ENCODE measurements at regions not wholly inside any gene's neighbourhood (a gene's known extent, or its start where the extent isn't known, plus 50 kb on each side); places are given as distances from the start of the nearest gene placed in this dataset.

DNA sequence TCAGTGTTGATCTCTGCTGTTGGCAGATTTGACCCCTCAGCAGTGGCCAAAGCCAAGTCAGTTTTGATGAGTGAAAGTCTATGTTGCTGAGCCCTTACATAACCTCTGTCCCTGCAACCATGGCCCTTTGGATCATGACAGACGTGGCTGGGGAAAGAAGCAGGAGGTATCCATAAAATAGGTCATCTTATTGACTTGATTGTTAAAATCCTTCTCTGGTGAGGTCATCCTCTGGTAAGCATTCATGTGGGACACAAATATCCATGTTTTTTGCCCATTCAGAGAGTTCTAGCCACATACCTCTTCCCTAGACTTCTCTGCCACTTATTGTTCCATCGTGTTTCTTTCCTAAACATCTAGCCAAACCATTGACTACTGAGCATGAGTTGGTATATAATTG lies 251.9 kb upstream of the PTER start:
- Histone ChIP-seq H3K4me1 (replicated peaks in 1 of 2) (no peaks in the 10 kb centered on the region), H3K4me3 (no peak overlapping the region), H3K27me3 (no peaks in the 10 kb centered on the region), H3K9me3 (replicated peaks in 1 of 3) (no peaks in the 10 kb centered on the region), H3K27ac (no peak overlapping the region), H3K36me3 (replicated peaks in 1 of 2) (no peaks in the 10 kb centered on the region)
- DNase-seq, result no peak
- intact Hi-C loops (cut with DNase I), result no loop called here
- WGBS, 4 donors, result 66 to 75% (median 71%) methylated on average over 2 of the region's 2 CpGs
- TF ChIP-seq, protein P1, sequence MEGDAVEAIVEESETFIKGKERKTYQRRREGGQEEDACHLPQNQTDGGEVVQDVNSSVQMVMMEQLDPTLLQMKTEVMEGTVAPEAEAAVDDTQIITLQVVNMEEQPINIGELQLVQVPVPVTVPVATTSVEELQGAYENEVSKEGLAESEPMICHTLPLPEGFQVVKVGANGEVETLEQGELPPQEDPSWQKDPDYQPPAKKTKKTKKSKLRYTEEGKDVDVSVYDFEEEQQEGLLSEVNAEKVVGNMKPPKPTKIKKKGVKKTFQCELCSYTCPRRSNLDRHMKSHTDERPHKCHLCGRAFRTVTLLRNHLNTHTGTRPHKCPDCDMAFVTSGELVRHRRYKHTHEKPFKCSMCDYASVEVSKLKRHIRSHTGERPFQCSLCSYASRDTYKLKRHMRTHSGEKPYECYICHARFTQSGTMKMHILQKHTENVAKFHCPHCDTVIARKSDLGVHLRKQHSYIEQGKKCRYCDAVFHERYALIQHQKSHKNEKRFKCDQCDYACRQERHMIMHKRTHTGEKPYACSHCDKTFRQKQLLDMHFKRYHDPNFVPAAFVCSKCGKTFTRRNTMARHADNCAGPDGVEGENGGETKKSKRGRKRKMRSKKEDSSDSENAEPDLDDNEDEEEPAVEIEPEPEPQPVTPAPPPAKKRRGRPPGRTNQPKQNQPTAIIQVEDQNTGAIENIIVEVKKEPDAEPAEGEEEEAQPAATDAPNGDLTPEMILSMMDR (IDR thresholded peaks at IDR 0.05), result no peak
- no peak for TF ChIP-seq POLR2A (IDR thresholded peaks at IDR 0.05)

DNA sequence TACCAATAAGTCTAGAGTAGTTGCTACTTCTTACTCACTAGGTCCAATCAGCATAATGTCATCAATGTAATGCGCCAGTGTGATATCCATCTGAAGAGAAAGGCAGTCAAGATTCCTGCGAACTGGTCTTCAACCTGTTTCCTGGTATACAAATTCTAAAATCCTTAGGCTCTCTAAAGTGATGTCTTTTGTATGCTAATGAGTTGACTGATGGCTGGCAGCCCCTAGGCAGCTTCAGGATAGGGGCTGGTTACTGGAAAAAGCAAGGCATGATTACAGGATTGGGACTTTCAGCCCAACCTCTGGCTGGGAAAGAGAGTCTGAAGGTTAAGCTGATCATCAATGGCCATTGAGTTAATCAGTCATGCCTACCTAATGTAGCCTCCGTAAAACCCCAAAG lies 250.2 kb upstream of the PTER start:
- H3K27me3 ChIP-seq, result no peaks in the 10 kb centered on the region
- 84 to 91% (median 87%) methylated on average over 3 of the region's 3 CpGs for WGBS, 4 donors
- H3K9me3 ChIP-seq (replicated peaks in 1 of 3), result no peaks in the 10 kb centered on the region
- H3K27ac ChIP-seq, result no peak overlapping the region
- no peaks in the 10 kb centered on the region for H3K4me1 ChIP-seq (replicated peaks in 1 of 2)
- TF ChIP-seq POLR2A (IDR thresholded peaks at IDR 0.05), result no peak
- TF ChIP-seq, protein P1 (IDR thresholded peaks at IDR 0.05), result no peak
- DNase-seq, result no peak
- no peak overlapping the region for H3K4me3 ChIP-seq
- intact Hi-C loops (cut with DNase I), result no loop called here
- no peaks in the 10 kb centered on the region for H3K36me3 ChIP-seq (replicated peaks in 1 of 2)

DNA sequence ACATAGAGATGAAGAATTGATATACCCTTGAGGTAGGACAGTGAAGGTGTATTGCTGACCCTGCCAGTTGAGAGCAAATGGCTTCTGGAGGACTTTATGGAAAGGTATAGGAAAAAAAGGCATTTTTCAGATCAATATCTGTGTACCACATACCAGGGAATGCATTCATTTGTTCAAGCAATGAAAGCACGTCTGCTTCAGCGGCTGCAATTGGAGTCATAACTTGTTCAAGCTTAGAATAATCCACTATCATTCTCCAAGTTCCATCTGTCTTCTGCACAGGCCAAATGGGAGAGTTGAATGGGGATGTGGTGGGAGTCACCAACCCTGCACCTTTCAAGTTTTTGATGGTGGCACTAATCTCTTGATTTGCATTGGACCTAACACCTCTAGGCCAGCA lies 249.6 kb upstream of the PTER start:
- WGBS, 4 donors, result 76 to 86% (median 77%) methylated on average over 2 of the region's 2 CpGs
- Histone ChIP-seq H3K27ac (no peak overlapping the region), H3K4me1 (replicated peaks in 1 of 2) (no peaks in the 10 kb centered on the region), H3K27me3 (no peaks in the 10 kb centered on the region), H3K9me3 (replicated peaks in 1 of 3) (no peaks in the 10 kb centered on the region), H3K4me3 (no peak overlapping the region), H3K36me3 (replicated peaks in 1 of 2) (no peaks in the 10 kb centered on the region)
- intact Hi-C loops (cut with DNase I), result no loop called here
- TF ChIP-seq, protein P1 (IDR thresholded peaks at IDR 0.05), result no peak
- no peak for TF ChIP-seq POLR2A (IDR thresholded peaks at IDR 0.05)
- DNase-seq, result no peak

DNA sequence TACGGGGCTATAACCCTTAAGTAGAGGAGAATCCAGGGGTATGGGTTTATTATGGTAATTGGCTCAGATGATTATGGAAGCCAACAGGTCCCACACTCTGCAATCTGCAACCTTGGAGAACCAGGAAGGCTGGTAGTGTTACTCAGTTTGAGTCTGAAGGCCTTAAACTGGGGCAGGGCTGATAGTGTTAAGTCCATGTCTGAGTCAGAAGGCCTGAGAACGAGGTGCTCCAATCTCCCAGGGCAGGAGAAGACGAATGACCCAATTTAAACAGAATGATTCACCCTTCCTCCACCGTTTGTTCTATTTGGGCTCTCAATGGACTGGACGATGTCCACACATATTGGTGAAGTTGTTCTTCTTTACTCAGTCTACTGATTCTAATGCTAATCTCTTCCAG lies 244.5 kb upstream of the PTER start:
- Histone ChIP-seq H3K27me3 (no peaks in the 10 kb centered on the region), H3K9me3 (replicated peaks in 1 of 3) (no peaks in the 10 kb centered on the region), H3K27ac (no peak overlapping the region), H3K36me3 (replicated peaks in 1 of 2) (no peaks in the 10 kb centered on the region), H3K4me1 (replicated peaks in 1 of 2) (no peaks in the 10 kb centered on the region), H3K4me3 (no peak overlapping the region)
- intact Hi-C loops (cut with DNase I), result no loop called here
- 48 to 56% (median 53%) methylated on average over 5 of the region's 5 CpGs for WGBS, 4 donors
- TF ChIP-seq POLR2A (IDR thresholded peaks at IDR 0.05), result no peak
- TF ChIP-seq, protein P1 (IDR thresholded peaks at IDR 0.05), result no peak
- DNase-seq, result no peak
